GM12873 (cell line): ENCODE measurements at regions not wholly inside any gene's neighbourhood (a gene's known extent, or its start where the extent isn't known, plus 50 kb on each side); places are given as distances from the start of the nearest gene placed in this dataset.

ENCODE experiments used
- TF ChIP-seq, protein P1 (sequence below): IDR thresholded peaks from 2 replicates; pipeline ENCODE4 v1.5.1; 2012; ENCODE audit warnings: low read depth, mild to moderate bottlenecking, moderate library complexity, low read length, control low read depth; ENCODE audit not compliant: insufficient read depth; ENCODE audit errors: missing control alignments

DNA sequence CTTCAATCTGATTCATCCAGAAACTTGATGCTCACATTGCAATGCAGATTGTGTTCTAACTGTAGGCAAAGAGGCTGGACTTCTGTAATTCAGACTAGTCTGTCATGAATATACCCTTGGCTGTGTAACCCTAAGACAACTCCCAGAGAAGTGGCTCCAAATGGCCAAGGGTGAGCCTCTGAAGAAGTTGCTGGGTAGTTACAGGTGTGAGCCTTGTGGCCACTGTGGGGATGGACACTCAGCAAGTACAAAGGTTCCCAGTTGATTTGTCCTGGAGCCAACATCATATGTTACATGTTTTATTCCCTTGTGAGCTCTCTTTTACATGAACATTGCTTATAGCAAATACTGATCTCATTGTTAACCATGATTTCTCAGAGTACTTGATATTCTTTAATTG is 94.8 kb upstream of the KCNJ3 start:
- TF ChIP-seq, protein P1, sequence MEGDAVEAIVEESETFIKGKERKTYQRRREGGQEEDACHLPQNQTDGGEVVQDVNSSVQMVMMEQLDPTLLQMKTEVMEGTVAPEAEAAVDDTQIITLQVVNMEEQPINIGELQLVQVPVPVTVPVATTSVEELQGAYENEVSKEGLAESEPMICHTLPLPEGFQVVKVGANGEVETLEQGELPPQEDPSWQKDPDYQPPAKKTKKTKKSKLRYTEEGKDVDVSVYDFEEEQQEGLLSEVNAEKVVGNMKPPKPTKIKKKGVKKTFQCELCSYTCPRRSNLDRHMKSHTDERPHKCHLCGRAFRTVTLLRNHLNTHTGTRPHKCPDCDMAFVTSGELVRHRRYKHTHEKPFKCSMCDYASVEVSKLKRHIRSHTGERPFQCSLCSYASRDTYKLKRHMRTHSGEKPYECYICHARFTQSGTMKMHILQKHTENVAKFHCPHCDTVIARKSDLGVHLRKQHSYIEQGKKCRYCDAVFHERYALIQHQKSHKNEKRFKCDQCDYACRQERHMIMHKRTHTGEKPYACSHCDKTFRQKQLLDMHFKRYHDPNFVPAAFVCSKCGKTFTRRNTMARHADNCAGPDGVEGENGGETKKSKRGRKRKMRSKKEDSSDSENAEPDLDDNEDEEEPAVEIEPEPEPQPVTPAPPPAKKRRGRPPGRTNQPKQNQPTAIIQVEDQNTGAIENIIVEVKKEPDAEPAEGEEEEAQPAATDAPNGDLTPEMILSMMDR = no peak

DNA sequence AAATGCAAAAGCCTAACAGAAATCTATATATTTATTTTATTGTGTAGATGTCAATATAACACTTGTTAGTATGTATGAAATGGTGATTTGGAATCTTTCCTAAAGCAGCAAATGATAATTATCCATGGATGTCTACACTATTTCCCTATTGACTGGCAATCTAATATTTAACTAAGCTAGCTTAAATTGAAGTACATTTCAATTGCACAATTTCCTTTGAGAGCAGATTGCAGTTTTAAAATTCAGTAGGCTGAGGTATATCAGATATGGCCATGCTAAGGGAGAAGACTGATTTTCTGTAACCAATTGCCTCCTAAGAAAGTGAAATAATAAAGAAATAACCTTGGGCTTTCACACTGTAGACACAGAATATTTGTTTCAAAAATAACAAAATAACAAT is 90.1 kb upstream of the KCNJ3 start:
- TF ChIP-seq, protein P1 = no peak

DNA sequence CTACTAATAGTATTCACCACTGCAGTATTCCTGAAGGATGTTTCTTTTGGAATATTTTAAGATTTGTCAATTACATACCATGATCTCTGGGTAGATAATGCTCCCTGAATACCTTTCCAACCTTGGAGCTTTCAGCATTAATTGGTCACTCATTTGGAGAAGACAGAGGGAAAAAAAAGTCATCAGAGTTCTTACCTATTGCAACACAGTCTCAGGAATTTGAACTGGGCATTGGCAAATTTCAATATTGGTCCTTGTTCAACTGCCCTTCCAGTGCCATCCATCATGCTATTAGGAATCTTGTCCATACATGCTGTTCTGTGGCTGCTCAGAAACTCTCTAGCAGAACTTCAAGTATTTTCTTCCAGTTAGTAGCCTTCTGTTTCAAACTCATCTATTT is 83.6 kb upstream of the KCNJ3 start:
- TF ChIP-seq, protein P1 = no peak

DNA sequence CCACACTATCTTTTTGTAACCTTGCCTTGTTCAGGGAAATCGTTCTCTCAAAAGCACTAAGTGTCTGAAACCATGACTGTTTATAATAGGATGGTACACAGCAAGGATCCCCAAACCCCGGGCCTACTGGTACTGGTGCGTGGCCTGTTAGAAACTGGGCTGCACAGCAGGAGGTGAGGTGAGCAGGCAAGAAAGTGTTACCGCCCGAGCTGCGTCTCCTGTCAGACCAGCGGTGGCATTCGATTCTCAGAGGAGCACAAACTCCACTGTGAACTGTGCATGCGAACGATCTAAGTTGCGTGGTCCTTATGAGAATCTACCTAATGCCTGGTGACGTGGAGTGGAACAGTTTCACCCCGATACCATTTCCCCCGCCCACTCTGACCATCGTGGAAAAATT is 81.8 kb upstream of the KCNJ3 start:
- TF ChIP-seq, protein P1 = no peak

DNA sequence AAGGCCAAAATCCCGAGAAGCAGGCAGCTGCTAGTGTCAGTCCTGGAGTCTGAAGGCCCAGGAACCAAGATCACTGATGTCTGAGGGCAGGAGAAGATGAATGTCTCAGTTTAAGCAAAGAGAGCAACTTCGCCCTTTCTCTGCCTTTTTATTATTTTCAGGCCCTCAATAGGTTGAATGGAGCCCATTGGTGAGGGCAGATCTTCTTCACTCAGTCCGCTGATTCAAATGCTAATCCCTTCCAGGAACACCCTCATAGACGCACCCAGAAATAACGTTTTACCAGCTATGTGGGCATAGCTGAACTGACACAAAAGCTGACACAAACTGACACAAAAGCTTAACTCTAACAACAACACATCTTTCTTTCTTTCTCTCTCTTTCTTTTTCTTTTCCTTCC is 78.0 kb upstream of the KCNJ3 start:
- TF ChIP-seq, protein P1 = no peak

DNA sequence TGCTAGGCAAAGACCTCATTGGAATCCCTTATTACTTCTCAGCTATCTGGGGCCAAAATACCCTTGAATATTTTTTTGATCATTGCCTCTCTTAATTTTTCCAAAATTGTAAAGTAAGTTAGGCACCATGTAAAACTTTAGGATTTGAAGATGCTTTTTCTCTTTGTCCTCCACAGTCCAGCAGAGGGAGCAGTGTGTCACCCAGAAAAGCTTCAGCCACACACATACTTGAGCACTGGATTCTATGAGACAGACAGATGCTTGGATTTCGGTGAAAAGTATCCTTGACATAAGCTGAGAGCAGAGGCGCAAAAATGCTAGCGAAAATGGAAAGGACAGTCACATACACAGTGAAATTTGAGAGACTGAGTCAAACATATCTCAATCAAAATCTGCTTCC is 74.7 kb upstream of the KCNJ3 start:
- TF ChIP-seq, protein P1 = peak; percentile 68

DNA sequence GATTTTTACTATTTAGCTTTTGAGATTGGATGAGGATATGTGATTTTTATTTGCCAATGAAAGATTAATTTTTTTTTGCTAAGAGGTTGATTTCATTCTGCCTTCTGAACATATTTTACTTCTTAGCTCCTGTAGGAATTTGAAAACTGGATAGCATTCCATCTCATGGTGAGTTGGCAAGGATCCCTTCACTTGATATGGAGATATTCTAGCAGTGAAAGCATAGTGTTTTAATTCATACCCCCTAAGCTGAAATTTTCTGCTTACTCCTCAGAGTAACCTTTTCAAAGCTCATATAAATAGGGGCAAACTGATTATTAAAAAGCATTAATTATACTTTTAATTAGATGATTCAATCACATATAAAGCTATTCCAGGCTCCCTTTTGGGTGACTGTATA is 61.0 kb upstream of the KCNJ3 start:
- TF ChIP-seq, protein P1 = no peak
